ENCODE measurements at regions not wholly inside any gene's neighbourhood (a gene's known extent, or its start where the extent isn't known, plus 50 kb on each side); places are given as distances from the start of the nearest gene placed in this dataset.

DNA sequence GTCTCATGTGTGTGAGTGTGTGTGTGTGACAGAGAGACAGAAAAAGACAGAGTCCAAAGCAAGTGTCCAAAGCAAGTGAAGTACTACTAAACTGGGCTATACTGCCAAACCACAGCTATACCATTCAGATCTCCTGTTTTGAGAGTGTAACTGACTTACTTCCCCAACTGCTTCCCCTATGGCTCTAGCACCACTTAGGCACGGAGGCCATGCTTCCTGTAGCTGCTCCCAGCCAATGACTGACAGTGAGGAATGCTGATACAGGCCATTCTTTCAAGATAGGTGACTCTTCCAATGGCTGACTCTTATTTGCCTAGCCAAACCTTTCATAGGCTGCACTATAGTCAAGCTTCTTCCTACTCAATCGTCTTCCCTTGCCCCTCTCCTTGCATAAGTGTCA lies 393.2 kb downstream of the BCAT1 start:
- Mint-ChIP-seq H3K4me1 (ENCODE audit: low read depth) (peaks cover 26% of the 10 kb centered on the region), H3K27ac (no peak overlapping the region), H3K36me3 (ENCODE audit: insufficient read depth) (no peaks in the 10 kb centered on the region)

DNA sequence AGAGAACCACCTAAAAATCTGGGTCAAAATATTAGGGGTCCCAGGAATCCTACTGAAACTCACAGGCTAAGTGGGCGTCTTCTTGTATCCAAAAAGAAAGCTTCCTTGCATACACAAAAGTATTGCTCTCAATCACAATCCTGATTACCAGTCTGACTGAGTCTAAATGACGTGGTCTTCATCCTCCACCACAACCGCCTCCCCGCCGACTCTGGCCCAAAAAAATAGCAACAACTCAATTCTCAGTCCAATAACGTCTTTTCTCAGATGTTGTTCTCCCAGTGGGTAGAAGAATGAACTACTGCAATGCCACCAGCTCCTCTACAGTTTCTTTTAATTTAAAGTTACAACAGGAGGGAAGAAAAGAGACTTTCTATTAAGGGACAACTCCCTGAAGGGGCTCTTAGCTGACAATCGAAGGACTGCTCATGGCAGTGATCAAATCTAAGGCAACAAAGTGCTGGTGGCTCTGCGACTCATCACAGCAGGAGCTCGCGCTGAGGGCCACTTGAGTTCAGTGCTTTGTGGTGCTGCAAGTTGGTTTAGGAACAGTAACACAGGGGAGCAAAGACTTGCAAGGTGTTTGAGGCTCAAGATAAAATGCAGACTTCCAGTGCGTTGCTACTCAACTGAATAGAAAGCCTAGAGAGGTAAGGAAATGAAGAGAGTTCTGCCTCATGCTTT lies 394.1 kb downstream of the BCAT1 start:
- H3K27ac Mint-ChIP-seq = no peak overlapping the region
- TF ChIP-seq, protein P1, sequence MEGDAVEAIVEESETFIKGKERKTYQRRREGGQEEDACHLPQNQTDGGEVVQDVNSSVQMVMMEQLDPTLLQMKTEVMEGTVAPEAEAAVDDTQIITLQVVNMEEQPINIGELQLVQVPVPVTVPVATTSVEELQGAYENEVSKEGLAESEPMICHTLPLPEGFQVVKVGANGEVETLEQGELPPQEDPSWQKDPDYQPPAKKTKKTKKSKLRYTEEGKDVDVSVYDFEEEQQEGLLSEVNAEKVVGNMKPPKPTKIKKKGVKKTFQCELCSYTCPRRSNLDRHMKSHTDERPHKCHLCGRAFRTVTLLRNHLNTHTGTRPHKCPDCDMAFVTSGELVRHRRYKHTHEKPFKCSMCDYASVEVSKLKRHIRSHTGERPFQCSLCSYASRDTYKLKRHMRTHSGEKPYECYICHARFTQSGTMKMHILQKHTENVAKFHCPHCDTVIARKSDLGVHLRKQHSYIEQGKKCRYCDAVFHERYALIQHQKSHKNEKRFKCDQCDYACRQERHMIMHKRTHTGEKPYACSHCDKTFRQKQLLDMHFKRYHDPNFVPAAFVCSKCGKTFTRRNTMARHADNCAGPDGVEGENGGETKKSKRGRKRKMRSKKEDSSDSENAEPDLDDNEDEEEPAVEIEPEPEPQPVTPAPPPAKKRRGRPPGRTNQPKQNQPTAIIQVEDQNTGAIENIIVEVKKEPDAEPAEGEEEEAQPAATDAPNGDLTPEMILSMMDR (IDR thresholded peaks at IDR 0.05; ENCODE audit: unreplicated experiment) = no peak
- peaks cover 23% of the 10 kb centered on the region for H3K4me1 Mint-ChIP-seq (ENCODE audit: low read depth)
- H3K36me3 Mint-ChIP-seq (ENCODE audit: insufficient read depth) = no peaks in the 10 kb centered on the region
- H3K27me3 Mint-ChIP-seq = peaks cover 17% of the 10 kb centered on the region
- DNase-seq (ENCODE audit: low spot score, unreplicated experiment) = no peak
- H3K4me3 Mint-ChIP-seq (ENCODE audit: low read depth) = no peak overlapping the region
- H3K9me3 Mint-ChIP-seq (ENCODE audit: low read depth) = peaks cover 3% of the 10 kb centered on the region

More for the DNA sequence above, 393.2 kb downstream of the BCAT1 start:
- no peak overlapping the region for H3K4me3 Mint-ChIP-seq (ENCODE audit: low read depth)
- peaks cover 19% of the 10 kb centered on the region for H3K27me3 Mint-ChIP-seq
- peaks cover 3% of the 10 kb centered on the region for H3K9me3 Mint-ChIP-seq (ENCODE audit: low read depth)
- DNase-seq (ENCODE audit: low spot score, unreplicated experiment) = no peak
- TF ChIP-seq, protein P1 (IDR thresholded peaks at IDR 0.05; ENCODE audit: unreplicated experiment) = no peak

DNA sequence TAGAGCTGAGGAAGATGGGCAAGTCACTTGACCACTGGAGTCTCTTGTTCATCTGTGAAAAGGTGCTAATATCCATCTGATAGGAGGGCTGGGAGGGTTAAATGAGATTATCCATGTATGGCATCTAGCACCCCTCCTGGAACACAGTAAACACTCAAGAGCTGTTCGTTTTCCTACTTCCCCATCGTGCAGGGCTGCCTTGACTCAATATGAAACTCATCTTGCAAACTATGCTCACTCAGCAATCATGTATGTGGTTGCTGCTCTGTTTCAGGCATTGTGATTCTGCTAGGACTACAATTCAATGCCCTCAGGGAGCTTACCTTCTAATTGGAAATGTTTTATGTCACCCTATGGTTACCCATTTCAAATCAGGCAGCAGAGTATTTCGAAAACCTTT lies 395.6 kb downstream of the BCAT1 start:
- Mint-ChIP-seq H3K4me3 (ENCODE audit: low read depth) (no peak overlapping the region), H3K36me3 (ENCODE audit: insufficient read depth) (no peaks in the 10 kb centered on the region), H3K27me3 (peaks cover 20% of the 10 kb centered on the region), H3K9me3 (ENCODE audit: low read depth) (peaks cover 3% of the 10 kb centered on the region), H3K4me1 (ENCODE audit: low read depth) (peaks cover 17% of the 10 kb centered on the region), H3K27ac (no peak overlapping the region)
- TF ChIP-seq, protein P1 (IDR thresholded peaks at IDR 0.05; ENCODE audit: unreplicated experiment) = no peak
- no peak for DNase-seq (ENCODE audit: low spot score, unreplicated experiment)

DNA sequence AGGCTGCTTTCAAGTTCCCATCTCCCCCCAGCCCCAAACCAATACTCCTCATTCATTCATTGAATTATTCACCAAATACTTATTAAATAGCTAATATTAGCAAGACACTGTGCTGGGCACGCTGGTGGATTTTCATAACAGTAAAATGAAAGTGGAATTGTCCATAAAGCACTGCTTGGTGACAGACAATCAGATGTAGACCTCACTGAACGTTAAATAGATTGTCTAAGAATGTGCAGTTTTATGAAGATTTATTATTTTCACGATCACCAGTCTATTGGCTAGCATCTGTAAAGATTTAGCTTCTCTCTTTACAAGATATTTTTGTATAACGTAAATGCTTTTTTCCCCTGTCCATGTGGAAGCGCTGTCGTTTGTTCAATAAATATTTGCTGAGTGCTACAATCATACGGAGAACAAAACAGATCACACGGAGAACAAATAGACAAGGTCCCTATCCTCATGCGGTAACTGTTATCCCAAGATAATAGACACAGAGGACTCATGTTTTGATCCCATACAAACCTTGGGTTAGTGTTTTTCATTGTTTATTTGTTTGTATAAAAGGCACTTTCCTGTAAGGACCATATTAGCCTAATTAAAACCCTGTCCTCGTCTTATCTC lies 397.6 kb downstream of the BCAT1 start:
- Mint-ChIP-seq H3K36me3 (ENCODE audit: insufficient read depth) (no peaks in the 10 kb centered on the region), H3K9me3 (ENCODE audit: low read depth) (no peaks in the 10 kb centered on the region), H3K4me1 (ENCODE audit: low read depth) (peaks cover 17% of the 10 kb centered on the region), H3K4me3 (ENCODE audit: low read depth) (no peak overlapping the region), H3K27ac (no peak overlapping the region), H3K27me3 (peaks cover 20% of the 10 kb centered on the region)
- no peak for DNase-seq (ENCODE audit: low spot score, unreplicated experiment)
- TF ChIP-seq, protein P1 (IDR thresholded peaks at IDR 0.05; ENCODE audit: unreplicated experiment) = no peak

DNA sequence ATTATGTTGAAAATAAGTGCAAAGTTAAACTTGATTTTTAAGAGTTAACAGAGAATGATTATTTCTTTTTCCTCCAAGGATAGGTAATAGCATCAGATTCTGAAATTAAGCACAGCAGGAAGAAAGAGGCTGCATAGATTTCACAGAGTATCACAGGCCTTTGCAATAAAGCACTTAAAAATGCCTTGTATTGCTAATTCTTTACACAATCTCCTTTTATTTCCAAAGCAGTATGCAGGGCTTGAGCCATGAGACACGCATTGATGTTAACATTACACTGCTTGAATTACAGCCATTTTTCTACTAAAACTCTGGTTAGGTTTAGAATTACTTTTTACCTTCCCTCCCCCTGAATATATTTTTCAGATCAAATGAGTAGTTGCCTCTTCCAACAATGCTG lies 398.3 kb downstream of the BCAT1 start:
- no peaks in the 10 kb centered on the region for H3K9me3 Mint-ChIP-seq (ENCODE audit: low read depth)
- peaks cover 20% of the 10 kb centered on the region for H3K27me3 Mint-ChIP-seq
- no peaks in the 10 kb centered on the region for H3K36me3 Mint-ChIP-seq (ENCODE audit: insufficient read depth)
- no peak overlapping the region for H3K4me3 Mint-ChIP-seq (ENCODE audit: low read depth)
- no peak overlapping the region for H3K27ac Mint-ChIP-seq
- TF ChIP-seq, protein P1 (IDR thresholded peaks at IDR 0.05; ENCODE audit: unreplicated experiment) = no peak
- H3K4me1 Mint-ChIP-seq (ENCODE audit: low read depth) = peaks cover 17% of the 10 kb centered on the region
- DNase-seq (ENCODE audit: low spot score, unreplicated experiment) = no peak
